Ovary (tissue), 3 donors: ENCODE measurements at regions not wholly inside any gene's neighbourhood (a gene's known extent, or its start where the extent isn't known, plus 50 kb on each side); places are given as distances from the start of the nearest gene placed in this dataset.

Source experiments
- EP300 ChIP-seq: sonication (generic); formaldehyde crosslinking; IDR thresholded peaks from one replicate; pipeline ENCODE4 v1.6.1; 2017; ENCODE audit warnings: antibody characterized with exemption
- TF ChIP-seq, protein P1 (sequence below), 3 donors: fragments of 450-650 bp in 2 of 3; fragments of 200-600 bp in 1 of 3; IDR thresholded peaks; one replicate each; pipeline versions ENCODE4 v1.5.1 to v1.8.0; 2016 to 2022; ENCODE audit warnings: antibody characterized with exemption in 3 of 3, mild to moderate bottlenecking in 1 of 3
- donor health status: DM: no; HTN: no; CAD: no.

DNA sequence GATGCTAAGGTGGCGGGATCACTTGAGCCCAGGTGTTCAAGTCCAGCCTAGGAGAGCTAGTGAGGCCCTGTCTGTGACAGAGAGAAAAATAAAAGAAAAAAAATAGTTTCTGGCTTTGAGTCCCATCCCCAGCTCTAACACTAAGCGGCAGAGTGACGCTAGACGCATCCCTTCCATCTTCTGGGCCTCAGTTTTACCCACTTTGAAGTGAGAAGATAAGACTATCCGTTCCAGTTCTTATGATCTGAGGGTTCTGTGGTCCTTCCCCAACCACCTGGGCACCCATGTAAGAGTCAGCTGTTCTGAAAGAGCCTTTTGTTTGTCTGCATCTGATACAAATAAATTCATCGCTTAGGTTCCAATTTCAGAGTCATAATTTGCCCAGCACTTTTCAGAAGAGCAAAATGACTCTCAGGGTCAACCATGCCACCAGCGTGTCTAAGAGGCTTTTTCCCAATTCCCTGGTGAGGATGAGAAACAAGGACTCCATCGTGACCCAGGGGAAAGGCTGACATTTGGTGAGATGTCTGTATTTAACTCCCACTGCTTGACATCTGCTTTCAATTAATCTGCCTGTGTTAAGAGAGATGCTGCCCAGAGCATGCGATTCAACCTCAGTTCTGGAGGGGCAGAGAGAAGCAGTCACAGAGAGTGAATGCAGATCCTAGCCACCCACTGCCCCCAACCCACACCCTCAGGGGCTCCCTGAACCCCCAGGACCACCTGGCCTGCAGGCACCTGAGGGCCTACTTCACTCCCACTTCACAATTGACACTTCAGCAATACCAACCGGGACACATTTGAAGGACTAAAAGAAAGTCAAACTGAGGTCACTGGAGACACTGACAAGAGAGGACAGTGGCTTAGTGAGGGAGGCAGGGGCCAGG lies 131.6 kb upstream of the TOP1 start:
- TF ChIP-seq, protein P1, sequence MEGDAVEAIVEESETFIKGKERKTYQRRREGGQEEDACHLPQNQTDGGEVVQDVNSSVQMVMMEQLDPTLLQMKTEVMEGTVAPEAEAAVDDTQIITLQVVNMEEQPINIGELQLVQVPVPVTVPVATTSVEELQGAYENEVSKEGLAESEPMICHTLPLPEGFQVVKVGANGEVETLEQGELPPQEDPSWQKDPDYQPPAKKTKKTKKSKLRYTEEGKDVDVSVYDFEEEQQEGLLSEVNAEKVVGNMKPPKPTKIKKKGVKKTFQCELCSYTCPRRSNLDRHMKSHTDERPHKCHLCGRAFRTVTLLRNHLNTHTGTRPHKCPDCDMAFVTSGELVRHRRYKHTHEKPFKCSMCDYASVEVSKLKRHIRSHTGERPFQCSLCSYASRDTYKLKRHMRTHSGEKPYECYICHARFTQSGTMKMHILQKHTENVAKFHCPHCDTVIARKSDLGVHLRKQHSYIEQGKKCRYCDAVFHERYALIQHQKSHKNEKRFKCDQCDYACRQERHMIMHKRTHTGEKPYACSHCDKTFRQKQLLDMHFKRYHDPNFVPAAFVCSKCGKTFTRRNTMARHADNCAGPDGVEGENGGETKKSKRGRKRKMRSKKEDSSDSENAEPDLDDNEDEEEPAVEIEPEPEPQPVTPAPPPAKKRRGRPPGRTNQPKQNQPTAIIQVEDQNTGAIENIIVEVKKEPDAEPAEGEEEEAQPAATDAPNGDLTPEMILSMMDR (IDR thresholded peaks at IDR 0.05), result no peak
- TF ChIP-seq EP300, result no peak
